GM12864 (cell line): ENCODE measurements at regions not wholly inside any gene's neighbourhood (a gene's known extent, or its start where the extent isn't known, plus 50 kb on each side); places are given as distances from the start of the nearest gene placed in this dataset.

Source experiments
- DNase-seq: peaks from one replicate; pipeline ENCODE4 v3.0.0-alpha.2; 2011; ENCODE audit warnings: low read depth
- H3K4me3 ChIP-seq: 2 replicates; pipeline ENCODE4 v1.5.1; 2011; ENCODE audit warnings: mild to moderate bottlenecking, low read depth, low read length, control low read depth
- CTCF ChIP-seq: IDR thresholded peaks from 2 replicates; pipeline ENCODE4 v1.5.1; 2011; ENCODE audit warnings: low read depth, mild to moderate bottlenecking, moderate library complexity, low read length, control low read depth, inconsistent platforms; ENCODE audit errors: missing control alignments

DNA sequence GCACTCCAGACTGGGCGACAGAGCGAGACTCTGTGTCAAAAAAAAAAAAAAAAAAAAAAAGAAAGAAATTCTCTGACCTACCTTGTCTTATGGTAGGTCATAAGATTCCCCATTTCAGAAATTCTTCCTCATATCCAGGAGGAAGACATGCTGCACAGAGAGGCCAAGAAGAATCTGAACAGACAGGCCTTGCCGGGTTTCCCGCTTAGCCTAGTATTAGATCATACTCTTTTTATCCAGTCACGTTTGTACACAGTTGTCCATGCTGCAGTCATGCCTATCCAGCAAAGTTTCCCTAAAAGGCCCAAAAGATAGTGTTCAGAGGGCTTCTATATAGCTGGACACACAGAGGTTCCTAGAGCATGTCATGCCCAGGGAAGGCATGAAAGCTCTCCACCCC, 93.6 kb upstream of the CHODL start:
- DNase-seq, result no peak
- no peak for TF ChIP-seq CTCF
- H3K4me3 ChIP-seq, result no peak overlapping the region

DNA sequence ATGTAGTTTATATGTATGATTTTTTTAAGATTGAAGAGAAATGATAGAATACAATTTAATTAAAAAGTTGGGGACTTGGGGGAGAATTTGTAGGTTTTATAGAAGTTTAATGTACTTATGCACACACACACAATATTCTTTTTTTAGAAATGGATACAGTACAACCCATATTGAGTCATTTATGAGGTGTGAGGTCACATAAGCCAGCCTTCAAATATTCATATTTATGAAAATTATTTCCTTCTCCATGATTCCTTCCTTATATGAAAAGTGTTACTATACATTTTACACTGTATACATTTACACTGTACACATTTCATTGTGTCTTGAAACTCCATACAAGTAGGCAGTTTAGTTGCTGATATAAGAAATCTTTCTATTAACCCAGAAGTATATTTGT, 96.2 kb upstream of the CHODL start:
- DNase-seq, result no peak
- H3K4me3 ChIP-seq, result no peak overlapping the region
- no peak for TF ChIP-seq CTCF

- no peak for TF ChIP-seq CTCF
- DNase-seq, result no peak
These were observed 97.0 kb upstream of the CHODL start for GRCh38 chr21:18147678-18148077.

DNA sequence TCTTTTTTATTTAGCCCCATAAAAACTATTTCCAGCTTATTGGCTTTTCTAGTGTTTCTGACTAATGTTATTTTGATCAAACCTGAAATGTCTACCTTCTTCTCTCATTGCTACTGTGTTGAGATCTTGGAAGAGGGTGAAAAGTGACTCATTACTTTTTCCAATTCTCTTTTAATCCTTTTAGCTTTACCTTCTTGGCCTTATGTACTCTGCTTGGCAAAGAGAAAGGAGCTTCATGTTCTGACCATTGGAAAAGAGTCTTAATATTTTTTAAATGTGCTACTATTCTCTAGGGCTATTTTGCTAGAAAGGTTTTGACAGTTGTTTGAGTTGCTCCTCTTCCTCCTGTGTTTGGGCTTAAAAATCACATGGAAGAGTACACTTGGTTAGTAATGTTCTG, 97.8 kb upstream of the CHODL start:
- no peak overlapping the region for H3K4me3 ChIP-seq
- DNase-seq, result no peak
- no peak for TF ChIP-seq CTCF

More at GRCh38 chr21:18147678-18148077, 97.0 kb upstream of the CHODL start:
- H3K4me3 ChIP-seq, result no peak overlapping the region

- no peak for DNase-seq
- no peak overlapping the region for H3K4me3 ChIP-seq
- TF ChIP-seq CTCF, result no peak
These were observed 100.3 kb upstream of the CHODL start for GRCh38 chr21:18144339-18144738.

DNA sequence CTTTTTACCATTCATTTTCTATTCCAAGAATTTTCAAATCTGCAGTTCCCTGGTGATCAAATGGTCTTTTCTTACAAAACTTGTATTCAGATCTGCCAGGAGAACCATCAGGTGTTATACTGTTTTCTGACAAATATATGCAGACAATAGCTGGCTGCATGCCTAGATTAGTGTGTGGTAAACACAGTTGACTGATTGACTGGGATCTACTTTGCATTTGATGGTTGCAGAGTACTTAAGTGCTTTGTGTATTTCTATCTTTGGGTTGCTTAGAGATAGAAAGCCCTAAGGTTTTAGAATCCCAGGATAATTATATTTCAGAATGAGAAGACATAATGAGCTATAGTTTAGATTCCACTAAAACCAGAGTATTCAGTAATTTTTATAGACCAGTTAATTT, 102.0 kb upstream of the CHODL start:
- H3K4me3 ChIP-seq, result no peak overlapping the region
- TF ChIP-seq CTCF, result no peak
- DNase-seq, result no peak

GRCh38 chr21:18138507-18138906, 106.1 kb upstream of the CHODL start:
- DNase-seq, result no peak
- H3K4me3 ChIP-seq, result no peak overlapping the region

More at GRCh38 chr21:18138507-18138906, 106.1 kb upstream of the CHODL start:
- no peak for TF ChIP-seq CTCF
